SK-N-SH (cell line): ENCODE measurements at regions not wholly inside any gene's neighbourhood (a gene's known extent, or its start where the extent isn't known, plus 50 kb on each side); places are given as distances from the start of the nearest gene placed in this dataset.

Experiments
- CTCF ChIA-PET: fragments of 300-600, 350-600 bp; formaldehyde crosslinking; extraction: SDS; loops from one replicate; lab custom pipeline; 2021; lab: Yijun Ruan, JAX
- POLR2A ChIA-PET: fragments of 350-600 bp; sonication (Branson Sonifier 250); formaldehyde crosslinking; extraction: SDS; loops from one replicate; lab custom pipeline; 2020; ENCODE audit warnings: antibody characterized with exemption, inconsistent platforms; lab: Yijun Ruan, JAX
- DNase-seq: peaks from one replicate; pipeline ENCODE4 v3.0.0; 2012
- H2AFZ ChIP-seq: fragments of 200-600 bp; sonication (generic); 2 replicates; pipeline ENCODE4 v1.8.1; 2016; ENCODE audit warnings: antibody characterized with exemption, mild to moderate bottlenecking, low read depth
- H3F3A ChIP-seq: fragments of 200-600 bp; sonication (generic); replicated peaks from 2 replicates; pipeline ENCODE3; 2016; ENCODE audit warnings: antibody characterized with exemption, mild to moderate bottlenecking; ENCODE audit not compliant: insufficient read depth
- H3K27ac ChIP-seq, 2 experiments: fragments of 200-500 bp in 1 of 2; fragments of 200-600 bp in 1 of 2; sonication (Bioruptor generic) in 1 of 2; sonication (generic), shearing (Covaris generic) in 1 of 2; 2 replicates each; pipeline versions ENCODE4 v1.5.1 to v1.6.1; 2014 to 2016; ENCODE audit warnings: low read depth in 2 of 2, inconsistent platforms in 1 of 2, low read length in 1 of 2, mild to moderate bottlenecking in 1 of 2, mixed read lengths in 1 of 2
- H3K27me3 ChIP-seq: fragments of 200-600 bp; sonication (generic), shearing (Covaris generic); 2 replicates; pipeline ENCODE4 v1.6.1; 2016; ENCODE audit warnings: mixed run types; ENCODE audit not compliant: insufficient read depth
- H3K36me3 ChIP-seq, 2 experiments: fragments of 200-500 bp in 1 of 2; fragments of 200-600 bp in 1 of 2; sonication (Bioruptor generic) in 1 of 2; sonication (generic) in 1 of 2; replicated peaks in 1 of 2; 2 replicates each; pipeline versions ENCODE3 to v1.5.1; 2014 to 2016; ENCODE audit warnings: low read length in 1 of 2, mild to moderate bottlenecking in 1 of 2; ENCODE audit not compliant: insufficient read depth in 2 of 2, control insufficient read depth in 1 of 2
- H3K4me1 ChIP-seq, 2 experiments: fragments of 200-500 bp in 1 of 2; fragments of 200-600 bp in 1 of 2; sonication (Bioruptor generic) in 1 of 2; sonication (generic), shearing (Covaris generic) in 1 of 2; 2 replicates each; pipeline versions ENCODE4 v1.5.1 to v1.6.1; 2014 to 2016; ENCODE audit warnings: low read depth in 1 of 2, low read length in 1 of 2, mixed run types in 1 of 2; ENCODE audit not compliant: insufficient read depth in 2 of 2, control insufficient read depth in 1 of 2
- H3K4me2 ChIP-seq: fragments of 200-600 bp; sonication (generic), shearing (Covaris generic); 2 replicates; pipeline ENCODE4 v1.6.1; 2017; ENCODE audit warnings: mixed run types
- H3K4me3 ChIP-seq, 2 experiments: fragments of 200-500 bp in 1 of 2; fragments of 200-600 bp in 1 of 2; sonication (Bioruptor generic) in 1 of 2; sonication (generic), shearing (Covaris generic) in 1 of 2; 2 replicates each; pipeline versions ENCODE4 v1.5.1 to v1.8.1; 2014 to 2016; ENCODE audit warnings: low read depth in 2 of 2, inconsistent platforms in 1 of 2, low read length in 1 of 2, mild to moderate bottlenecking in 1 of 2, mixed read lengths in 1 of 2, moderate library complexity in 1 of 2
- H3K79me2 ChIP-seq: fragments of 200-600 bp; sonication (generic); 2 replicates; pipeline ENCODE4 v1.8.1; 2017; ENCODE audit warnings: mild to moderate bottlenecking; ENCODE audit not compliant: insufficient read depth
- H3K9ac ChIP-seq: fragments of 200-600 bp; sonication (generic); 2 replicates; pipeline ENCODE4 v1.6.1; 2017; ENCODE audit warnings: mixed run types
- H3K9me2 ChIP-seq: fragments of 200-600 bp; sonication (generic); 2 replicates; pipeline ENCODE4 v1.6.1; 2017; ENCODE audit warnings: mixed run types
- H3K9me3 ChIP-seq: fragments of 200-600 bp; sonication (generic); 2 replicates; pipeline ENCODE4 v1.6.1; 2017; ENCODE audit warnings: mixed run types, mild to moderate bottlenecking, moderate library complexity
- H4K20me1 ChIP-seq: fragments of 200-600 bp; sonication (generic); 2 replicates; pipeline ENCODE4 v1.6.1; 2017; ENCODE audit warnings: mild to moderate bottlenecking, mixed run types; ENCODE audit not compliant: insufficient read depth
- FOXJ3 ChIP-seq: sonication (generic); formaldehyde crosslinking; IDR thresholded peaks from 2 replicates; pipeline ENCODE4 v1.5.1; 2020; ENCODE audit warnings: mild to moderate bottlenecking, missing genetic modification reagents
- FOXM1 ChIP-seq: IDR thresholded peaks from 2 replicates; pipeline ENCODE4 v1.4.0; 2012; ENCODE audit warnings: low read depth, mild to moderate bottlenecking
- MEF2A ChIP-seq: IDR thresholded peaks from 2 replicates; pipeline ENCODE4 v1.4.0; 2012; ENCODE audit warnings: low read depth, borderline replicate concordance
- PBX3 ChIP-seq: IDR thresholded peaks from 2 replicates; pipeline ENCODE4; 2012
- SIN3A ChIP-seq: IDR thresholded peaks from 2 replicates; pipeline ENCODE4 v1.6.1; 2012; ENCODE audit warnings: low read depth, mild to moderate bottlenecking, low read length, moderate library complexity, borderline replicate concordance
- USF2 ChIP-seq: fragments of 150-350 bp; IDR thresholded peaks from 2 replicates; pipeline ENCODE4 v1.6.1; 2017; ENCODE audit warnings: antibody characterized with exemption, low read length, low read depth, borderline replicate concordance
- YY1 ChIP-seq: IDR thresholded peaks from 2 replicates; pipeline ENCODE4 v1.4.0; 2012; ENCODE audit warnings: low read depth, mild to moderate bottlenecking
- ZBTB33 ChIP-seq: IDR thresholded peaks from 2 replicates; pipeline ENCODE4 v1.4.0; 2012; ENCODE audit warnings: low read depth, borderline replicate concordance
- WGBS: methylation state at CpG from one replicate; pipeline ENCODE4 v1.1.6; 2017; ENCODE audit warnings: low lambda C conversion rate; 5-methylcytosine and 5-hydroxymethylcytosine counted together

GRCh38 chr1:228884615-228885566 is 149.6 kb downstream of the RHOU start:
- ChIA-PET POLR2A (no interaction called here), CTCF (interaction anchor here (1.0 kb wide), 1 partner anchor 150 kb away, joined by 3 read pairs; no protein-coding TSS in a partner anchor)
- no peak for DNase-seq
- Histone ChIP-seq H3K9me3 (no peaks in the 10 kb centered on the region), H2AFZ (no peak overlapping the region), H3K9me2 (no peaks in the 10 kb centered on the region), H3K4me3 (no peak overlapping the region), H3K4me1 (peaks cover 0 to 20% of the 10 kb centered on the region in 2 experiments; a peak in 2 of 4 replicates), H3K79me2 (no peaks in the 10 kb centered on the region), H3K27me3 (no peaks in the 10 kb centered on the region), H3K4me2 (no peak overlapping the region), H4K20me1 (no peaks in the 10 kb centered on the region), H3K36me3 (no peaks in the 10 kb centered on the region), H3K27ac (no peak overlapping the region), H3F3A (no peaks in the 10 kb centered on the region), H3K9ac (no peak overlapping the region)
- TF ChIP-seq YY1: no peak
- TF ChIP-seq MEF2A: no peak
- WGBS: 49% methylated on average over 4 of the region's 4 CpGs

DNA sequence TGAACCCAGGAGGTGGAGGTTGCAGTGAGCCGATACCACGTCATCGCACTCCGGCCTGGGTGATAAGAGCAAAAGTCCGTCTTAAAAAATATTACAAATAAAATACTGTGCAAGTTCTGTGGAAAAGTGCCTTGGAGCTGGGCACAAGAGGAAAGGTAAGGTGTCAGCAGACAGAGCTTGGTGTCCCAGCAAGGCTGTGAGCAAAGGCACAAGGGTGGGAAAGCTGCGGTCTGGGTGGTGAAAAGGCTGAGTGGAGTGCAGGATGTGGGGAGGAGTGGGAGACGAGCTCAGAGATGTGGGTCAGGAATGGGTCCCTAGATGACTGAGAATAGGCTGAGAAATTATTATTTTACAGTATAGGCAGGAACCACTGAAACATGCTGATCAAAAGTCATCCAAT is 150.6 kb downstream of the RHOU start:
- POLR2A ChIA-PET: no interaction called here
- CTCF ChIA-PET: interaction anchor here (0.9 kb wide), 1 partner anchor 151 kb away, joined by 4 read pairs; the partner anchor contains the start of gene RHOU

More for the DNA sequence above, 150.6 kb downstream of the RHOU start:
- no peak overlapping the region for H3K4me3 ChIP-seq
- TF ChIP-seq PBX3: no peak
- TF ChIP-seq ZBTB33: no peak
- no peak for TF ChIP-seq FOXM1
- no peak for TF ChIP-seq USF2
- no peak for TF ChIP-seq FOXJ3 (CRISPR knock-in tag)
- TF ChIP-seq SIN3A: no peak
- no peak overlapping the region for H2AFZ ChIP-seq
- H3K9me2 ChIP-seq: no peaks in the 10 kb centered on the region
- WGBS: 91% methylated on average over 7 of the region's 7 CpGs
- H3K4me1 ChIP-seq: peaks cover 0 to 20% of the 10 kb centered on the region in 2 experiments; a peak in 2 of 4 replicates
- no peaks in the 10 kb centered on the region for H3F3A ChIP-seq
- H3K9ac ChIP-seq: no peak overlapping the region
- no peak overlapping the region for H3K27ac ChIP-seq
- DNase-seq: no peak
- H3K9me3 ChIP-seq: no peaks in the 10 kb centered on the region
- no peaks in the 10 kb centered on the region for H3K79me2 ChIP-seq
- no peaks in the 10 kb centered on the region for H3K27me3 ChIP-seq
- H3K36me3 ChIP-seq: no peaks in the 10 kb centered on the region
- no peaks in the 10 kb centered on the region for H4K20me1 ChIP-seq
- no peak overlapping the region for H3K4me2 ChIP-seq
